A673 (cell line): ENCODE measurements at regions not wholly inside any gene's neighbourhood (a gene's known extent, or its start where the extent isn't known, plus 50 kb on each side); places are given as distances from the start of the nearest gene placed in this dataset.

Experiments
- BruUV-seq: library from RNA; stranded (reverse); fragments of 400-500 nt; replicated peaks from 2 replicates; lab custom pipeline; 2021; lab: Mats Ljungman, UMichigan
- CTCF ChIA-PET: fragments of 300-600 bp; sonication (Branson Sonifier 250); formaldehyde crosslinking; loops from one replicate; lab custom pipeline; 2022; ENCODE audit warnings: antibody characterized with exemption; lab: Charles Lee
- POLR2A ChIA-PET: fragments of 300-600 bp; sonication (Branson Sonifier 250); formaldehyde crosslinking; loops from one replicate; lab custom pipeline; 2022; ENCODE audit warnings: antibody characterized with exemption; ENCODE audit not compliant: low non-redundant PET; lab: Charles Lee
- DNase-seq: peaks from one replicate; pipeline ENCODE4 v3.0.0-alpha.2; 2015; ENCODE audit warnings: low spot score
- H3K27ac ChIP-seq: fragments of 200-600 bp; sonication (generic); 2 replicates; pipeline ENCODE4 v1.5.1; 2016; ENCODE audit warnings: mixed run types, low read depth, mild to moderate bottlenecking, mixed read lengths, antibody characterized with exemption, low read length; ENCODE audit not compliant: poor library complexity, severe bottlenecking
- H3K27me3 ChIP-seq: fragments of 200-600 bp; sonication (generic); replicated peaks from 2 replicates; pipeline ENCODE4 v1.6.1; 2017; ENCODE audit warnings: mixed run types, low read depth, mild to moderate bottlenecking, mixed read lengths, antibody characterized with exemption, low read length; ENCODE audit not compliant: insufficient read depth, poor library complexity
- H3K36me3 ChIP-seq: fragments of 200-600 bp; sonication (generic); 2 replicates; pipeline ENCODE4 v1.6.1; 2016; ENCODE audit warnings: mixed run types, mild to moderate bottlenecking, mixed read lengths, antibody characterized with exemption, low read length; ENCODE audit not compliant: insufficient read depth, poor library complexity, severe bottlenecking
- H3K4me1 ChIP-seq: fragments of 200-600 bp; sonication (generic); 2 replicates; pipeline ENCODE4 v1.6.1; 2017; ENCODE audit warnings: mixed run types, mild to moderate bottlenecking, mixed read lengths, antibody characterized with exemption, low read length; ENCODE audit not compliant: insufficient read depth, poor library complexity, severe bottlenecking
- H3K4me3 ChIP-seq: fragments of 200-600 bp; sonication (generic); 2 replicates; pipeline ENCODE4 v1.5.1; 2016; ENCODE audit warnings: low read depth, mixed run types, mild to moderate bottlenecking, mixed read lengths, low read length; ENCODE audit not compliant: poor library complexity, severe bottlenecking
- H3K9me3 ChIP-seq: fragments of 200-600 bp; sonication (generic); 2 replicates; pipeline ENCODE4 v1.6.1; 2016; ENCODE audit warnings: mixed run types, low read depth, mild to moderate bottlenecking, mixed read lengths, antibody characterized with exemption, low read length; ENCODE audit not compliant: poor library complexity, severe bottlenecking
- CTCF ChIP-seq: fragments of 300-800, 200-600 bp; sonication (generic); conservative IDR thresholded peaks from 2 replicates; pipeline ENCODE4 v1.5.1; 2017; ENCODE audit warnings: low read depth, mild to moderate bottlenecking, antibody characterized with exemption, low read length, moderate library complexity, mixed read lengths
- EZH2 ChIP-seq: fragments of 200-600 bp; sonication (generic); IDR thresholded peaks from 2 replicates; pipeline ENCODE4 v1.6.1; 2017; ENCODE audit warnings: borderline replicate concordance, low read depth, mild to moderate bottlenecking, mixed read lengths, antibody characterized with exemption, low read length; ENCODE audit not compliant: poor library complexity, severe bottlenecking
- intact Hi-C: fragments of 100-400 bp; cut with micrococcal nuclease; formaldehyde crosslinking; loops from one replicate; pipeline ENCODE4 v1.10.0; 2022; ENCODE audit not compliant: unreplicated experiment

DNA sequence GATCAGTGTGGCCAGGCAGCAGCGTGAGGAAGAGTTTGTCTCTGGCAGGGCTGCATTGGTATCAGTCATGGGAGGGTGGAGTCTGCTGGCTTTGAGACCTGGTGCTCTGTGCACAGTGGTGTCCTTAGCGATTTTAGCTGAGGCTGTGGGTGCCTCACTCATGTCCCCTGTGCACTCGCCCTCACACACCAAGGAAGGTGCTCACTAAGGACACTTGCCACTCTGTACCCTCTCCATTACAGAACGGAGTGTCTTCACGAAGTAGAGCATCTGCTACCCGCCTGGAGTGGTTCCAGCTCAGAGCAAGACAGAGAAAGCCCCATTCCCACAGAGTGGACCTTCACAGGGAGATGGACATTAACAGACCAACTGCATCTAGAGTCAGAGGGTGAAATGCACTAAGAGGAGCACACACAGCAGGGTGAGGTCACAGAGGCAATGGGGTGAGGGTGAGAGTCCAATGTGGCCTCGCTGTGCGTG, 117.9 kb downstream of the MATN1 start:
- Histone ChIP-seq H3K36me3 (no peaks in the 10 kb centered on the region), H3K4me1 (no peaks in the 10 kb centered on the region), H3K4me3 (no peak overlapping the region), H3K27ac (no peak overlapping the region), H3K9me3 (no peaks in the 10 kb centered on the region), H3K27me3 (no peaks in the 10 kb centered on the region)
- CTCF ChIA-PET = no interaction called here
- DNase-seq = no peak
- intact Hi-C loops = no loop called here
- no TSS peak for BruUV-seq
- no peak for TF ChIP-seq CTCF
- no peak for TF ChIP-seq EZH2
- POLR2A ChIA-PET = no interaction called here

DNA sequence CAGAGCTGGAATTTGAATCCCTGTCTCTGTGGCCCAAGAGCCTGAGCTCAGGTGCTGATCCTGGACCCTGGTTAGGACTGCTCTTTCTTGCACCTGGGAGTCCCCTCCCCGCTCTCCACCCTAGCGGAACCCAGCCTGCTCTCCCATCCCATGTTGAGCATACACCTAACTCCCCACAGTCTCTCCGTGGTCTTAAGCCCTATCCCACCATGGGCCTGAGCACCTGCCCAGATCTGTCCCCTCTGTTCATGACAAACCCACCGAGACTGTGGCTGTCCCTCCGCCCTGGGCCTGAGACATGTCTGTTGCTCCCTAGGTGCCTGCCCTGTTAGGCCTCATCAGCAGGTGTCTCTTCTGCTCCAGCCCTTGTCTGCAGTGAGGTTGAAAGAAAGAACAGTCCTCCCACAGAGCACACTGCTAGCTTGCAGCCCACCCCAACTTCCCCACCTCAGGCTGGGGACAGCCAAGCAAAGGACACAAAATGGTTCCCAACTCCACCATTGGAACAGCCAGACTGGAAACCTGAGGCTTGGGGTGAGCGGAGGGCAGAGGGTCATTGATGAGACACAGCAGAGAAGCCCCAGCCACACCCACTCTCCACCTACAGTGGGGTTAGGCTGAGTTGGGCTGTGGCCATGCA, 118.5 kb downstream of the MATN1 start:
- H3K9me3 ChIP-seq = no peaks in the 10 kb centered on the region
- no peak for TF ChIP-seq CTCF
- TF ChIP-seq EZH2 = no peak
- POLR2A ChIA-PET = no interaction called here
- CTCF ChIA-PET = no interaction called here
- no TSS peak for BruUV-seq
- intact Hi-C loops = no loop called here
- H3K27me3 ChIP-seq = no peaks in the 10 kb centered on the region
- DNase-seq = no peak
- no peaks in the 10 kb centered on the region for H3K4me1 ChIP-seq
- no peak overlapping the region for H3K4me3 ChIP-seq
- no peaks in the 10 kb centered on the region for H3K36me3 ChIP-seq
- H3K27ac ChIP-seq = no peak overlapping the region

- Histone ChIP-seq H3K27ac (no peak overlapping the region), H3K9me3 (no peaks in the 10 kb centered on the region), H3K36me3 (no peaks in the 10 kb centered on the region), H3K27me3 (no peaks in the 10 kb centered on the region), H3K4me3 (no peak overlapping the region), H3K4me1 (no peaks in the 10 kb centered on the region)
- no peak for DNase-seq
- intact Hi-C loops = no loop called here
- POLR2A ChIA-PET = no interaction called here
- BruUV-seq = no TSS peak
- CTCF ChIA-PET = no interaction called here
- no peak for TF ChIP-seq CTCF
- TF ChIP-seq EZH2 = no peak
These were observed 120.1 kb downstream of the MATN1 start for GRCh38 chr1:30603081-30603858.
